Stomach (tissue), 4 donors: ENCODE measurements at regions not wholly inside any gene's neighbourhood (a gene's known extent, or its start where the extent isn't known, plus 50 kb on each side); places are given as distances from the start of the nearest gene placed in this dataset.

Experiments used
- EP300 ChIP-seq: sonication (generic); formaldehyde crosslinking; IDR thresholded peaks from one replicate; pipeline ENCODE4 v1.6.1; 2017; ENCODE audit warnings: antibody characterized with exemption
- POLR2A ChIP-seq, 4 donors: fragments of 450-650 bp; IDR thresholded peaks; one replicate each; pipeline ENCODE4 v1.6.1; 2016; ENCODE audit warnings: antibody characterized with exemption in 4 of 4, control low read depth in 2 of 4, mild to moderate bottlenecking in 1 of 4, moderate library complexity in 1 of 4
- POLR2AphosphoS5 ChIP-seq, 3 donors: sonication (generic); formaldehyde crosslinking; IDR thresholded peaks; one replicate each; pipeline ENCODE4 v1.6.1; 2016; ENCODE audit warnings: antibody characterized with exemption in 3 of 3
- TF ChIP-seq, protein P1 (sequence below), 7 experiments: fragments of 450-650 bp in 4 of 7; fragments of 200-600 bp in 3 of 7; sonication (generic) in 3 of 7; IDR thresholded peaks; one replicate each; pipeline ENCODE4 v1.5.1; 2016 to 2019; ENCODE audit warnings: antibody characterized with exemption in 7 of 7, control low read depth in 2 of 7, mild to moderate bottlenecking in 1 of 7

DNA sequence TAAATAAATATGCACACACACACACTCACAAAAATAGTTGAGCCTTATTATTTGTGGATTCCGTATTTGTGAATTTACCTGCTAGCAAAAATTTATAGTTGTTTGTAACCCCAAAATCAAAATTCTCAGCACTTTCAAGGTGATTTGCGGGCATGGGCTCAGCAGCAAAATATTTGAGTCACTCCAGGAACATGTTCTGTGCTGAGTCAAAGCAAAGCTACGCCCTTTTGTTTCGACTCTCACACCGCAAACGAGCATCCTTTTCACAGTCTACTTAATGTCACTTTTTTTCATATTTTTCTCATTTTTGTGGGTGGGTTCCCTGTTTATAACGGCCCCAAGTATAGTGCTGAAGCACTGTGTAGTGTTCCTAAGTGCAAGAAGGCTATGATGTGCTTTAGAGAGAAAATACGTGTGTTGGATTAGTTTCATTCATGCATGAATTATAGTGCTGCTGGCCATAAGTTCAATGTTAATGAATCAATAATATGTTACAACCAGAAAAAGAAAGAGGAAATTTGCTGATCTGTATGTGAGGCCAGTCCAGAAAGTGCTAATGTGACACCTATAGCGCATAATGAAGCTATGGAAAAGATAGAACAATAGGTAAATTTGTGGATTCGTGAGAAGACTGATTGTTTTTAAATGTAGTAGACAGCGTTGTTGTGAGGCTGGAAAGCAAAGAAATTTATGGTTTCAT lies 723.2 kb upstream of the AGA start:
- TF ChIP-seq, protein P1, sequence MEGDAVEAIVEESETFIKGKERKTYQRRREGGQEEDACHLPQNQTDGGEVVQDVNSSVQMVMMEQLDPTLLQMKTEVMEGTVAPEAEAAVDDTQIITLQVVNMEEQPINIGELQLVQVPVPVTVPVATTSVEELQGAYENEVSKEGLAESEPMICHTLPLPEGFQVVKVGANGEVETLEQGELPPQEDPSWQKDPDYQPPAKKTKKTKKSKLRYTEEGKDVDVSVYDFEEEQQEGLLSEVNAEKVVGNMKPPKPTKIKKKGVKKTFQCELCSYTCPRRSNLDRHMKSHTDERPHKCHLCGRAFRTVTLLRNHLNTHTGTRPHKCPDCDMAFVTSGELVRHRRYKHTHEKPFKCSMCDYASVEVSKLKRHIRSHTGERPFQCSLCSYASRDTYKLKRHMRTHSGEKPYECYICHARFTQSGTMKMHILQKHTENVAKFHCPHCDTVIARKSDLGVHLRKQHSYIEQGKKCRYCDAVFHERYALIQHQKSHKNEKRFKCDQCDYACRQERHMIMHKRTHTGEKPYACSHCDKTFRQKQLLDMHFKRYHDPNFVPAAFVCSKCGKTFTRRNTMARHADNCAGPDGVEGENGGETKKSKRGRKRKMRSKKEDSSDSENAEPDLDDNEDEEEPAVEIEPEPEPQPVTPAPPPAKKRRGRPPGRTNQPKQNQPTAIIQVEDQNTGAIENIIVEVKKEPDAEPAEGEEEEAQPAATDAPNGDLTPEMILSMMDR (IDR thresholded peaks at IDR 0.05) = no peak
- TF ChIP-seq POLR2AphosphoS5 (IDR thresholded peaks at IDR 0.05) = no peak
- TF ChIP-seq POLR2A (IDR thresholded peaks at IDR 0.05) = no peak
- no peak for TF ChIP-seq EP300
